Endothelial cell of umbilical vein (primary cell): ENCODE measurements at regions not wholly inside any gene's neighbourhood (a gene's known extent, or its start where the extent isn't known, plus 50 kb on each side); places are given as distances from the start of the nearest gene placed in this dataset.

Source experiments
- BruUV-seq: library from RNA; stranded (reverse); fragments of 400-500 nt; replicated peaks from 2 replicates; lab custom pipeline; 2021; lab: Mats Ljungman, UMichigan
- CTCF ChIA-PET: fragments of 300-600, 350-600 bp; sonication (Branson Sonifier 250); formaldehyde crosslinking; loops from one replicate; lab custom pipeline; 2021; ENCODE audit warnings: antibody characterized with exemption, inconsistent platforms; lab: Charles Lee
- POLR2A ChIA-PET: fragments of 300-600, 350-600 bp; sonication (Branson Sonifier 250); formaldehyde crosslinking; loops from one replicate; lab custom pipeline; 2021; ENCODE audit warnings: antibody characterized with exemption, inconsistent platforms; lab: Charles Lee
- DNase-seq: peaks from one replicate; pipeline ENCODE4 v3.0.0-alpha.2; 2011; ENCODE audit warnings: low read depth, low spot score
- FAIRE-seq: peaks from 2 replicates; lab custom pipeline; 2011; peaks lifted over from hg19 to GRCh38; lab: Jason Lieb, UNC
- H2AFZ ChIP-seq: 2 replicates; pipeline ENCODE4 v1.6.0; 2012; ENCODE audit warnings: low read depth, low read length, control low read depth, inconsistent platforms
- H3K27ac ChIP-seq: 2 replicates; pipeline ENCODE4 v1.5.1; 2011; ENCODE audit warnings: low read depth, mild to moderate bottlenecking, control low read depth, low read length, moderate library complexity; ENCODE audit not compliant: insufficient read depth
- H3K27me3 ChIP-seq, 2 experiments: 2 replicates each; pipeline versions ENCODE4 v1.6.0 to v1.6.1; 2011; ENCODE audit warnings: low read length in 2 of 2, mixed read lengths in 1 of 2; ENCODE audit not compliant: control insufficient read depth in 2 of 2, insufficient read depth in 2 of 2
- H3K36me3 ChIP-seq, 2 experiments: 2 replicates in 1 of 2; 3 replicates in 1 of 2; pipeline ENCODE4 v1.5.1; 2011; ENCODE audit warnings: low read length in 2 of 2, mild to moderate bottlenecking in 1 of 2, moderate library complexity in 1 of 2; ENCODE audit not compliant: control insufficient read depth in 2 of 2, insufficient read depth in 2 of 2; ENCODE audit errors: extremely low read depth in 1 of 2
- H3K4me1 ChIP-seq: 3 replicates; pipeline ENCODE4 v1.5.1; 2011; ENCODE audit warnings: mild to moderate bottlenecking, low read length; ENCODE audit not compliant: control insufficient read depth, insufficient read depth; ENCODE audit errors: extremely low read depth
- H3K4me2 ChIP-seq: 2 replicates; pipeline ENCODE4 v1.6.1; 2011; ENCODE audit warnings: low read length, control low read depth, mixed read lengths; ENCODE audit not compliant: insufficient read depth
- H3K4me3 ChIP-seq, 3 experiments: fragments of 200-600 bp in 1 of 3; sonication (generic), shearing (Covaris generic) in 1 of 3; replicated peaks in 1 of 3; 2 replicates each; pipeline ENCODE4 v1.5.1; 2011 to 2016; ENCODE audit warnings: control low read depth in 3 of 3, low read length in 3 of 3, mild to moderate bottlenecking in 2 of 3, inconsistent platforms in 1 of 3, low read depth in 1 of 3, moderate library complexity in 1 of 3; ENCODE audit not compliant: insufficient read depth in 1 of 3
- H3K79me2 ChIP-seq: 2 replicates; pipeline ENCODE4 v1.6.0; 2012; ENCODE audit warnings: low read length, inconsistent platforms; ENCODE audit not compliant: control insufficient read depth, insufficient read depth
- H3K9ac ChIP-seq: replicated peaks from 2 replicates; pipeline ENCODE3; 2011; ENCODE audit warnings: low read length, control low read depth; ENCODE audit not compliant: insufficient read depth; ENCODE audit errors: extremely low read depth
- H3K9me1 ChIP-seq: replicated peaks from 3 replicates; pipeline ENCODE4 v1.6.0; 2011; ENCODE audit warnings: mild to moderate bottlenecking, low read length; ENCODE audit not compliant: control insufficient read depth, insufficient read depth; ENCODE audit errors: extremely low read depth
- H3K9me3 ChIP-seq: replicated peaks from 2 replicates; pipeline ENCODE4 v1.5.1; 2012; ENCODE audit warnings: low read length, inconsistent platforms; ENCODE audit not compliant: control insufficient read depth, insufficient read depth
- H4K20me1 ChIP-seq: replicated peaks from 2 replicates; pipeline ENCODE3; 2011; ENCODE audit warnings: mild to moderate bottlenecking, low read length; ENCODE audit not compliant: control insufficient read depth, insufficient read depth; ENCODE audit errors: extremely low read depth
- EZH2 ChIP-seq: IDR thresholded peaks from 2 replicates; pipeline ENCODE4 v1.6.1; 2012; ENCODE audit warnings: borderline replicate concordance, low read depth, mild to moderate bottlenecking, moderate library complexity, low read length, inconsistent platforms; ENCODE audit not compliant: severe bottlenecking
- FOS ChIP-seq: IDR thresholded peaks from 2 replicates; pipeline ENCODE4 v1.6.1; 2011; ENCODE audit warnings: mild to moderate bottlenecking, low read length, moderate library complexity, borderline replicate concordance; ENCODE audit not compliant: insufficient read depth
- GATA2 ChIP-seq: IDR thresholded peaks from 2 replicates; pipeline ENCODE4 v1.7.0; 2011; ENCODE audit warnings: low read depth, mild to moderate bottlenecking, moderate library complexity, mixed read lengths, low read length; ENCODE audit not compliant: insufficient read length, insufficient read depth
- JUN ChIP-seq: IDR thresholded peaks from 2 replicates; pipeline ENCODE4 v1.6.1; 2011; ENCODE audit warnings: borderline replicate concordance, low read depth; ENCODE audit not compliant: insufficient read length, insufficient read depth
- MYC ChIP-seq: IDR thresholded peaks from one replicate; pipeline ENCODE4 v1.6.1; 2011; ENCODE audit warnings: mild to moderate bottlenecking, low read depth, low read length
- POLR2A ChIP-seq: IDR thresholded peaks from 2 replicates; pipeline ENCODE4 v1.6.1; 2012; ENCODE audit warnings: low read depth, mild to moderate bottlenecking, control low read depth, low read length
- POLR2AphosphoS5 ChIP-seq: IDR thresholded peaks from 2 replicates; pipeline ENCODE4 v1.6.1; 2012; ENCODE audit warnings: low read depth, mild to moderate bottlenecking, control low read depth, low read length, moderate library complexity; ENCODE audit not compliant: insufficient read depth
- dilution Hi-C: fragments of 300-500 bp; cut with MboI; formaldehyde crosslinking; loops from one replicate; pipeline ENCODE4 v1.15.0; 2019; ENCODE audit warnings: low sequenced_read_pairs; ENCODE audit not compliant: extremely low pct_ligation_motif_present
- intact Hi-C: fragments of 100-400 bp; cut with micrococcal nuclease; formaldehyde crosslinking; loops from one replicate; pipeline ENCODE4 v1.10.0; 2022
- TF ChIP-seq, protein P1 (sequence below), 2 donors: IDR thresholded peaks; 1 replicate in 1 of 2; 2 replicates in 1 of 2; pipeline ENCODE4 v1.5.1; 2011; ENCODE audit warnings: low read length in 2 of 2, mild to moderate bottlenecking in 2 of 2, moderate library complexity in 2 of 2, control low read depth in 1 of 2, inconsistent platforms in 1 of 2, low read depth in 1 of 2; ENCODE audit not compliant: insufficient read depth in 1 of 2; ENCODE audit errors: extremely low read depth in 1 of 2
- TF ChIP-seq, protein P2 (sequence below): IDR thresholded peaks from 2 replicates; pipeline ENCODE4 v1.6.1; 2011; ENCODE audit not compliant: insufficient read depth, insufficient read length

DNA sequence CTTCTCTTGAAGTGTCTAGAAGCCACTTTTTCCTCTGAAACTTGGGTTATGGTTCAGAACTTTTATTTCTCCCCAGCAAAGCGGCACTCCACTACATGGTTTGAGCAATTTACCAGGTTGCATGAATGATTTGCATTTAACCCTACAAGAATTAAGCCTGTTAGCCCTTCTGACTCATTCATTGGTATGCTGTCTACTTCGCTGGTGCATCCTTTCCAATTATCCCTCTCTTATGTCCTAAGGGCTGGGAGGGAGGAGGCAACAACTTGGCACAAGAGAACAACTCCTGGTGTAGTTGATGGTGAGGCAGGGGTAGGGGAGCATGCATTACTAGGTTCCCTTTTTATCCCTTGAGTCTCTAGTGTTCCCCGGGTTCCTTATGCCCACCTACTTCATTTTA lies 293.4 kb upstream of the MEX3C start:
- ChIA-PET CTCF (no interaction called here), POLR2A (no interaction called here)
- Histone ChIP-seq H3K36me3 (no peaks in the 10 kb centered on the region), H3K27ac (no peak overlapping the region), H3K9me3 (peaks cover 3% of the 10 kb centered on the region), H3K9ac (no peak overlapping the region), H3K9me1 (no peaks in the 10 kb centered on the region), H4K20me1 (no peaks in the 10 kb centered on the region), H3K4me2 (no peak overlapping the region), H3K27me3 (no peaks in the 10 kb centered on the region), H3K4me1 (no peaks in the 10 kb centered on the region), H3K4me3 (no peak overlapping the region), H2AFZ (no peak overlapping the region), H3K79me2 (no peaks in the 10 kb centered on the region)
- intact Hi-C loops, result no loop called here
- no peak for TF ChIP-seq POLR2AphosphoS5
- no peak for TF ChIP-seq EZH2
- no peak for TF ChIP-seq JUN
- no peak for TF ChIP-seq MYC
- TF ChIP-seq, protein P1, sequence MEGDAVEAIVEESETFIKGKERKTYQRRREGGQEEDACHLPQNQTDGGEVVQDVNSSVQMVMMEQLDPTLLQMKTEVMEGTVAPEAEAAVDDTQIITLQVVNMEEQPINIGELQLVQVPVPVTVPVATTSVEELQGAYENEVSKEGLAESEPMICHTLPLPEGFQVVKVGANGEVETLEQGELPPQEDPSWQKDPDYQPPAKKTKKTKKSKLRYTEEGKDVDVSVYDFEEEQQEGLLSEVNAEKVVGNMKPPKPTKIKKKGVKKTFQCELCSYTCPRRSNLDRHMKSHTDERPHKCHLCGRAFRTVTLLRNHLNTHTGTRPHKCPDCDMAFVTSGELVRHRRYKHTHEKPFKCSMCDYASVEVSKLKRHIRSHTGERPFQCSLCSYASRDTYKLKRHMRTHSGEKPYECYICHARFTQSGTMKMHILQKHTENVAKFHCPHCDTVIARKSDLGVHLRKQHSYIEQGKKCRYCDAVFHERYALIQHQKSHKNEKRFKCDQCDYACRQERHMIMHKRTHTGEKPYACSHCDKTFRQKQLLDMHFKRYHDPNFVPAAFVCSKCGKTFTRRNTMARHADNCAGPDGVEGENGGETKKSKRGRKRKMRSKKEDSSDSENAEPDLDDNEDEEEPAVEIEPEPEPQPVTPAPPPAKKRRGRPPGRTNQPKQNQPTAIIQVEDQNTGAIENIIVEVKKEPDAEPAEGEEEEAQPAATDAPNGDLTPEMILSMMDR (IDR thresholded peaks at IDR 0.05; ENCODE audit: extremely low read depth in 1 of 2, insufficient read depth in 1 of 2, low read depth in 1 of 2, low read length in 2 of 2), result no peak
- TF ChIP-seq POLR2A, result no peak
- TF ChIP-seq, protein P2, sequence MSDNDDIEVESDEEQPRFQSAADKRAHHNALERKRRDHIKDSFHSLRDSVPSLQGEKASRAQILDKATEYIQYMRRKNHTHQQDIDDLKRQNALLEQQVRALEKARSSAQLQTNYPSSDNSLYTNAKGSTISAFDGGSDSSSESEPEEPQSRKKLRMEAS, result no peak
- no peak for TF ChIP-seq GATA2
- TF ChIP-seq FOS, result no peak
- dilution Hi-C loops, result no loop called here
- FAIRE-seq (no peak), DNase-seq (no peak)
- no TSS peak for BruUV-seq
